HEK293 (cell line): ENCODE measurements at regions not wholly inside any gene's neighbourhood (a gene's known extent, or its start where the extent isn't known, plus 50 kb on each side); places are given as distances from the start of the nearest gene placed in this dataset.

Source experiments
- CTCF ChIA-PET: fragments of 350-600 bp; formaldehyde crosslinking; extraction: SDS; loops from one replicate; lab custom pipeline; 2021; ENCODE audit warnings: antibody characterized with exemption; lab: Yijun Ruan, JAX
- POLR2A ChIA-PET: fragments of 300-600 bp; formaldehyde crosslinking; extraction: SDS; loops from one replicate; lab custom pipeline; 2020; ENCODE audit warnings: antibody characterized with exemption, inconsistent platforms; lab: Yijun Ruan, JAX
- H3K27ac ChIP-seq: fragments of 200-500 bp; sonication (Bioruptor generic); 2 replicates; pipeline ENCODE4 v1.5.1; 2014; ENCODE audit warnings: low read depth, low read length, control low read depth, inconsistent platforms; ENCODE audit errors: extremely low read depth
- H3K36me3 ChIP-seq, 2 experiments: fragments of 200-500 bp in 1 of 2; sonication (Bioruptor generic) in 1 of 2; 1 replicate in 1 of 2; 2 replicates in 1 of 2; pipeline ENCODE4 v1.5.1; 2014 to 2017; ENCODE audit warnings: inconsistent platforms in 2 of 2, low read length in 2 of 2; ENCODE audit not compliant: control insufficient read depth in 2 of 2, insufficient read depth in 1 of 2
- H3K4me1 ChIP-seq: fragments of 200-500 bp; sonication (Bioruptor generic); 2 replicates; pipeline ENCODE4 v1.5.1; 2014; ENCODE audit warnings: mild to moderate bottlenecking, low read length, inconsistent platforms; ENCODE audit not compliant: control insufficient read depth, insufficient read depth
- H3K4me3 ChIP-seq: 2 replicates; pipeline ENCODE4 v1.5.1; 2011; ENCODE audit warnings: low read depth, mild to moderate bottlenecking, control low read depth, low read length, moderate library complexity
- H3K9me3 ChIP-seq: fragments of 200-500 bp; sonication (Bioruptor generic); 2 replicates; pipeline ENCODE4 v1.5.1; 2014; ENCODE audit warnings: low read depth, low read length, inconsistent platforms; ENCODE audit not compliant: control insufficient read depth, insufficient read depth
- EGR2 ChIP-seq: fragments of 450-650 bp; formaldehyde crosslinking; IDR thresholded peaks from 2 replicates; pipeline ENCODE4 v1.5.1; 2016; ENCODE audit warnings: low read depth, missing biosample characterization, missing genetic modification characterization
- GLI4 ChIP-seq: fragments of 450-650 bp; formaldehyde crosslinking; IDR thresholded peaks from 2 replicates; pipeline ENCODE4 v1.5.1; 2016; ENCODE audit warnings: missing biosample characterization, missing genetic modification characterization
- MEIS1 ChIP-seq: sonication (generic); formaldehyde crosslinking; IDR thresholded peaks from 2 replicates; pipeline ENCODE4 v1.8.1; 2022; ENCODE audit warnings: missing genetic modification reagents, mild to moderate bottlenecking, borderline replicate concordance
- PRDM1 ChIP-seq: fragments of 450-650 bp; formaldehyde crosslinking; IDR thresholded peaks from 2 replicates; pipeline ENCODE4; 2016; ENCODE audit warnings: missing biosample characterization, missing genetic modification characterization
- SETDB1 ChIP-seq: IDR thresholded peaks from one replicate; pipeline ENCODE4 v1.6.1; 2017; ENCODE audit warnings: mild to moderate bottlenecking, low read length, moderate library complexity, mixed read lengths; ENCODE audit not compliant: insufficient read length
- ZFP41 ChIP-seq: fragments of 450-650 bp; formaldehyde crosslinking; IDR thresholded peaks from 2 replicates; pipeline ENCODE4 v1.5.1; 2016; ENCODE audit warnings: missing biosample characterization, missing genetic modification characterization, borderline replicate concordance
- ZNF133 ChIP-seq: fragments of 450-650 bp; formaldehyde crosslinking; IDR thresholded peaks from 2 replicates; pipeline ENCODE4 v1.5.1; 2016; ENCODE audit warnings: missing biosample characterization, missing genetic modification characterization
- ZNF140 ChIP-seq: fragments of 450-650 bp; formaldehyde crosslinking; IDR thresholded peaks from 2 replicates; pipeline ENCODE4 v1.5.1; 2016; ENCODE audit warnings: missing biosample characterization, missing genetic modification characterization
- ZNF169 ChIP-seq: fragments of 450-650 bp; formaldehyde crosslinking; IDR thresholded peaks from 2 replicates; pipeline ENCODE4 v1.5.1; 2016; ENCODE audit warnings: missing biosample characterization, missing genetic modification characterization
- ZNF221 ChIP-seq: fragments of 450-650 bp; formaldehyde crosslinking; IDR thresholded peaks from 2 replicates; pipeline ENCODE4 v1.5.1; 2017; ENCODE audit warnings: missing biosample characterization, missing genetic modification characterization, borderline replicate concordance
- ZNF501 ChIP-seq: fragments of 450-650 bp; formaldehyde crosslinking; IDR thresholded peaks from 2 replicates; pipeline ENCODE4 v1.5.1; 2016; ENCODE audit warnings: missing biosample characterization, missing genetic modification characterization
- ZNF514 ChIP-seq: fragments of 450-650 bp; formaldehyde crosslinking; IDR thresholded peaks from 2 replicates; pipeline ENCODE4 v1.5.1; 2016; ENCODE audit warnings: missing biosample characterization, missing genetic modification characterization
- ZNF529 ChIP-seq: fragments of 450-650 bp; formaldehyde crosslinking; IDR thresholded peaks from 2 replicates; pipeline ENCODE4 v1.5.1; 2017; ENCODE audit warnings: missing genetic modification characterization, missing biosample characterization; ENCODE audit not compliant: insufficient replicate concordance
- ZNF548 ChIP-seq: fragments of 450-650 bp; formaldehyde crosslinking; IDR thresholded peaks from 2 replicates; pipeline ENCODE4 v1.5.1; 2016; ENCODE audit warnings: missing biosample characterization, missing genetic modification characterization
- ZNF555 ChIP-seq: fragments of 450-650 bp; formaldehyde crosslinking; conservative IDR thresholded peaks from 2 replicates; pipeline ENCODE4 v1.5.1; 2017; ENCODE audit warnings: missing biosample characterization, mild to moderate bottlenecking, missing genetic modification characterization, inconsistent platforms
- ZNF600 ChIP-seq: fragments of 450-650 bp; formaldehyde crosslinking; IDR thresholded peaks from 2 replicates; pipeline ENCODE4 v1.5.1; 2016; ENCODE audit warnings: missing biosample characterization, missing genetic modification characterization
- ZNF626 ChIP-seq: fragments of 450-650 bp; sonication (Bioruptor Pico); formaldehyde crosslinking; IDR thresholded peaks from 2 replicates; pipeline ENCODE4 v1.5.1; 2018; ENCODE audit warnings: missing biosample characterization, missing genetic modification characterization, inconsistent platforms
- ZNF645 ChIP-seq: fragments of 450-650 bp; formaldehyde crosslinking; IDR thresholded peaks from 2 replicates; pipeline ENCODE4; 2016; ENCODE audit warnings: missing biosample characterization, missing genetic modification characterization
- ZNF660 ChIP-seq: fragments of 450-650 bp; IDR thresholded peaks from 2 replicates; pipeline ENCODE4 v1.5.1; 2018; ENCODE audit warnings: missing biosample characterization, mild to moderate bottlenecking, missing genetic modification characterization
- ZNF677 ChIP-seq: fragments of 450-650 bp; IDR thresholded peaks from 2 replicates; pipeline ENCODE4 v1.5.0; 2018; ENCODE audit warnings: missing biosample characterization, mild to moderate bottlenecking, missing genetic modification characterization, moderate library complexity
- TF ChIP-seq, protein P1 (sequence below): fragments of 450-650 bp; formaldehyde crosslinking; IDR thresholded peaks from 2 replicates; pipeline ENCODE4 v1.5.1; 2016; ENCODE audit warnings: missing biosample characterization, missing genetic modification characterization, borderline replicate concordance

- Histone ChIP-seq H3K4me3 (no peak overlapping the region), H3K27ac (no peak overlapping the region), H3K4me1 (no peaks in the 10 kb centered on the region), H3K36me3 (no peaks in the 10 kb centered on the region), H3K9me3 (no peaks in the 10 kb centered on the region)
- TF ChIP-seq ZNF169 (tag by site-specific recombination): no peak
- no peak for TF ChIP-seq ZNF514 (tag by site-specific recombination)
- no peak for TF ChIP-seq SETDB1
- no peak for TF ChIP-seq ZNF626 (tag by site-specific recombination)
- no peak for TF ChIP-seq ZNF645 (tag by site-specific recombination)
- TF ChIP-seq, protein P1, sequence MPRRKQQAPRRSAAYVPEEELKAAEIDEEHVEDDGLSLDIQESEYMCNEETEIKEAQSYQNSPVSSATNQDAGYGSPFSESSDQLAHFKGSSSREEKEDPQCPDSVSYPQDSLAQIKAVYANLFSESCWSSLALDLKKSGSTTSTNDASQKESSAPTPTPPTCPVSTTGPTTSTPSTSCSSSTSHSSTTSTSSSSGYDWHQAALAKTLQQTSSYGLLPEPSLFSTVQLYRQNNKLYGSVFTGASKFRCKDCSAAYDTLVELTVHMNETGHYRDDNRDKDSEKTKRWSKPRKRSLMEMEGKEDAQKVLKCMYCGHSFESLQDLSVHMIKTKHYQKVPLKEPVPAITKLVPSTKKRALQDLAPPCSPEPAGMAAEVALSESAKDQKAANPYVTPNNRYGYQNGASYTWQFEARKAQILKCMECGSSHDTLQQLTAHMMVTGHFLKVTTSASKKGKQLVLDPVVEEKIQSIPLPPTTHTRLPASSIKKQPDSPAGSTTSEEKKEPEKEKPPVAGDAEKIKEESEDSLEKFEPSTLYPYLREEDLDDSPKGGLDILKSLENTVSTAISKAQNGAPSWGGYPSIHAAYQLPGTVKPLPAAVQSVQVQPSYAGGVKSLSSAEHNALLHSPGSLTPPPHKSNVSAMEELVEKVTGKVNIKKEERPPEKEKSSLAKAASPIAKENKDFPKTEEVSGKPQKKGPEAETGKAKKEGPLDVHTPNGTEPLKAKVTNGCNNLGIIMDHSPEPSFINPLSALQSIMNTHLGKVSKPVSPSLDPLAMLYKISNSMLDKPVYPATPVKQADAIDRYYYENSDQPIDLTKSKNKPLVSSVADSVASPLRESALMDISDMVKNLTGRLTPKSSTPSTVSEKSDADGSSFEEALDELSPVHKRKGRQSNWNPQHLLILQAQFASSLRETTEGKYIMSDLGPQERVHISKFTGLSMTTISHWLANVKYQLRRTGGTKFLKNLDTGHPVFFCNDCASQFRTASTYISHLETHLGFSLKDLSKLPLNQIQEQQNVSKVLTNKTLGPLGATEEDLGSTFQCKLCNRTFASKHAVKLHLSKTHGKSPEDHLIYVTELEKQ: no peak
- TF ChIP-seq ZNF660 (tag by site-specific recombination): no peak
- no peak for TF ChIP-seq ZNF221
- no peak for TF ChIP-seq PRDM1 (tag by site-specific recombination)
- POLR2A ChIA-PET: no interaction called here
- CTCF ChIA-PET: no interaction called here
These were observed 466.4 kb upstream of the GYPC start for GRCh38 chr2:126189527-126189926.

DNA sequence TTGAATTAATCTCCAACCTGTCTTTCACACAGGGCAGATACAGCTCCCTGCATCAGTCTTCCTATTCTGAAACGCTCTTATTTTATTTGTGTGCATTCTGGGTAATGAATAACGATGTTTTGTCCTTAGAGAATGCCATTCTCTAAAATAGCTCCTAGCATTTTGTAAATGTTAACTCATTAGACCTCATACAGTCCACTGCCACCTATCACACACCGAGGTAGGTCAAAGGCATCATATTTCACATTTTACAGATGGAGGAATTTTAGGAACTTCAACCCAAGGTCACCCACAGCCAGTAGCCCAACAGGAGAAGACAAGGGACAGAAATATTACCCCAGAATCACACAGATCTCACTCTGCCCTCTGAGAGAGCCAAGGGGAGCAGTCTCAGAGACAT lies 455.4 kb upstream of the GYPC start:
- no peak for TF ChIP-seq ZNF140
- TF ChIP-seq PRDM1 (tag by site-specific recombination): no peak
- ChIA-PET CTCF (no interaction called here), POLR2A (no interaction called here)
- no peaks in the 10 kb centered on the region for H3K9me3 ChIP-seq
- no peak overlapping the region for H3K4me3 ChIP-seq
- H3K36me3 ChIP-seq: no peaks in the 10 kb centered on the region
- H3K27ac ChIP-seq: no peak overlapping the region
- no peaks in the 10 kb centered on the region for H3K4me1 ChIP-seq

DNA sequence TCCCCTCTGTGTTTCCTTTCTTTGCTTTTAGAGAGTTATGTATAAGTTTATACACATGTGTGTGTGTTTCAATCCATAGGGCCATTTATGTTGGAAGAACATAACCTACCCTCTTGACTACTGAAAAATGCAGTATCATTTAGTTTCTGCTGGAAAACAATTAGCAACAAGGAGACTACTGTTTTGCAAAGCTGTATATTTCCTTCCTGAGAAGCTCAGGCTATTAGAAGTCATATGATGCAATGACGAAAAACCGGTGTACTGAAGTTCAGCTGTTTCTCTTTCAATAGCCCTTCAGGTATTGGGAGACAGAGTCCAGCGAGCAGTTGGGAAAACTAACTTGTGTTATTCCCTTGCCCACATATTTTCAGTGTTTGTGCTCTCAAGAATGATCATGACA lies 447.7 kb upstream of the GYPC start:
- ChIA-PET CTCF (no interaction called here), POLR2A (no interaction called here)
- Histone ChIP-seq H3K36me3 (no peaks in the 10 kb centered on the region), H3K27ac (no peak overlapping the region), H3K9me3 (no peaks in the 10 kb centered on the region), H3K4me1 (no peaks in the 10 kb centered on the region), H3K4me3 (no peak overlapping the region)
- TF ChIP-seq ZNF677 (no peak), GLI4 (no peak), MEIS1 (no peak), ZNF548 (tag by site-specific recombination) (no peak), ZNF133 (no peak)

DNA sequence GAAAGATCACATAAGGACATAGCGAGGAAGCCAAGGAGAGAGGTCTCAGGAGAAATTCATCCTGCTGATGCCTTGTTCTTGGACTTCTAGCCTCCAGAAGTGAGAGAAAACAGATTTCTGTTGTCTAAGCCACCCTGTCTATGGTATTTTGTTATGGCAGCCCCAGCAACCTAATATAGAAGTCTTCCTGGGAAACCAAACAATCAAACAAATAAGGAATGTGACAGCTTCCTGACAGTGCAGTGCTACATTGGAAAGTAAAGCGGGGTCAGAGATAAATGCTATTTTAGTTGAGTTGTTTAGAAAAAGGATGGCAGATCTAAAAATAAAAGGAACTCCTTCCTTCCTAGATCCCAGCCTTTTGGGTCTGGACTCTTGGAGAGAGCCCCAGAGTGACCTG lies 443.2 kb upstream of the GYPC start:
- POLR2A ChIA-PET: no interaction called here
- CTCF ChIA-PET: no interaction called here
- no peak for TF ChIP-seq ZNF600 (tag by site-specific recombination)
- no peak for TF ChIP-seq ZFP41 (tag by site-specific recombination)
- TF ChIP-seq ZNF501 (tag by site-specific recombination): no peak
- TF ChIP-seq PRDM1 (tag by site-specific recombination): no peak
- TF ChIP-seq EGR2 (tag by site-specific recombination): no peak
- no peak for TF ChIP-seq ZNF529
- TF ChIP-seq ZNF555: no peak
- TF ChIP-seq ZNF221: no peak
- TF ChIP-seq, protein P1: no peak

More for the DNA sequence above, 443.2 kb upstream of the GYPC start:
- Histone ChIP-seq H3K9me3 (no peaks in the 10 kb centered on the region), H3K36me3 (no peaks in the 10 kb centered on the region), H3K4me1 (no peaks in the 10 kb centered on the region), H3K4me3 (no peak overlapping the region), H3K27ac (no peak overlapping the region)
